ENCODE measurements at regions not wholly inside any gene's neighbourhood (a gene's known extent, or its start where the extent isn't known, plus 50 kb on each side); places are given as distances from the start of the nearest gene placed in this dataset.

DNA sequence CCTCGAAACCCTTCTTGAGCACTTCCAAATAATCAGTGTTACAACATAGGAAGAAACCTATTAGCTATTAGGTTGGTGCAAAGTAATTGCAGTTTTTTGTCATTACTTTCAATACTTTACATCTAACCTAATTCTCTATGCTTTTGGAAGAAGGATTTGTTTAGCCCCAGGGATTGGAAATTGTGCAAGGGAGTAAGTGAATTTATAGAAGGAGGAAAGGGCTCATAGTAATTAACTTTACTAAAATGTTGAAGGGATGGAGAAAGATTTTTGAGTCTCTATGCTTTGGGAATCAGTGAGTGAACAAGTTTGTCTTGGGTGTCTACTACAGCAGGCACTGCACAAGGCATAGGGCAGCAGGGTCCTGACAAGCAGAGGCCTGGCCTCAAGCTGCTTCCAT, 261.1 kb downstream of the EN1 start:
- no peaks in the 10 kb centered on the region for H3K9me3 ChIP-seq
- 67 to 78% methylated on average over 1 of the region's 1 CpG for WGBS, 2 donors
- no peak overlapping the region for H3K27ac ChIP-seq
- no peaks in the 10 kb centered on the region for H3K4me1 ChIP-seq
- no peaks in the 10 kb centered on the region for H3K27me3 ChIP-seq
- intact Hi-C loops (cut with DNase I) = no loop called here
- H3K36me3 ChIP-seq = no peaks in the 10 kb centered on the region
- no peak for DNase-seq
- no peak for TF ChIP-seq POLR2A (IDR thresholded peaks at IDR 0.05)
- TF ChIP-seq, protein P1, sequence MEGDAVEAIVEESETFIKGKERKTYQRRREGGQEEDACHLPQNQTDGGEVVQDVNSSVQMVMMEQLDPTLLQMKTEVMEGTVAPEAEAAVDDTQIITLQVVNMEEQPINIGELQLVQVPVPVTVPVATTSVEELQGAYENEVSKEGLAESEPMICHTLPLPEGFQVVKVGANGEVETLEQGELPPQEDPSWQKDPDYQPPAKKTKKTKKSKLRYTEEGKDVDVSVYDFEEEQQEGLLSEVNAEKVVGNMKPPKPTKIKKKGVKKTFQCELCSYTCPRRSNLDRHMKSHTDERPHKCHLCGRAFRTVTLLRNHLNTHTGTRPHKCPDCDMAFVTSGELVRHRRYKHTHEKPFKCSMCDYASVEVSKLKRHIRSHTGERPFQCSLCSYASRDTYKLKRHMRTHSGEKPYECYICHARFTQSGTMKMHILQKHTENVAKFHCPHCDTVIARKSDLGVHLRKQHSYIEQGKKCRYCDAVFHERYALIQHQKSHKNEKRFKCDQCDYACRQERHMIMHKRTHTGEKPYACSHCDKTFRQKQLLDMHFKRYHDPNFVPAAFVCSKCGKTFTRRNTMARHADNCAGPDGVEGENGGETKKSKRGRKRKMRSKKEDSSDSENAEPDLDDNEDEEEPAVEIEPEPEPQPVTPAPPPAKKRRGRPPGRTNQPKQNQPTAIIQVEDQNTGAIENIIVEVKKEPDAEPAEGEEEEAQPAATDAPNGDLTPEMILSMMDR (IDR thresholded peaks at IDR 0.05) = no peak
- no peak overlapping the region for H3K4me3 ChIP-seq

DNA sequence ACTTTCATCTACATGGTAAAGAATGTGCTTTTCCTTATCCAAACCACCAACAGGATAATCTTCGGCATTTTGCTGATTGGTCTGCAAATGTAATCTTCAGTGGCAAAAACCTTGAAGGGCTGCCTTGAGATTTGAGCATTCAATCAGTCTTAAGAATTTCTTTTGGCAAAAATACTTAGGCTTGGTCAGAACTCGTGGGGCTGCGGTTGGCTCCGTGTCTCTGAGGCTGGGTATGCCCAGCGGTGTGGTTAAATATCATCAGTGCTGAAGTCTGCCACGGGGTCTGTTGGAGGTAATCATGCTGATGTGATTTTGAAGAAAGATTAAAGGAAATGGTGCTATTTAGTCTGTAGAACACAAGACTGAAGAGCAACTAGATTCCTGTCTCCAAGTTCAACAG, 262.6 kb downstream of the EN1 start:
- no peak overlapping the region for H3K4me3 ChIP-seq
- no peaks in the 10 kb centered on the region for H3K4me1 ChIP-seq
- H3K36me3 ChIP-seq = no peaks in the 10 kb centered on the region
- intact Hi-C loops (cut with DNase I) = no loop called here
- 72 to 80% methylated on average over 6 of the region's 6 CpGs for WGBS, 2 donors
- TF ChIP-seq POLR2A (IDR thresholded peaks at IDR 0.05) = no peak
- TF ChIP-seq, protein P1 (IDR thresholded peaks at IDR 0.05) = no peak
- H3K27me3 ChIP-seq = no peaks in the 10 kb centered on the region
- no peak overlapping the region for H3K27ac ChIP-seq
- no peak for DNase-seq
- no peaks in the 10 kb centered on the region for H3K9me3 ChIP-seq

DNA sequence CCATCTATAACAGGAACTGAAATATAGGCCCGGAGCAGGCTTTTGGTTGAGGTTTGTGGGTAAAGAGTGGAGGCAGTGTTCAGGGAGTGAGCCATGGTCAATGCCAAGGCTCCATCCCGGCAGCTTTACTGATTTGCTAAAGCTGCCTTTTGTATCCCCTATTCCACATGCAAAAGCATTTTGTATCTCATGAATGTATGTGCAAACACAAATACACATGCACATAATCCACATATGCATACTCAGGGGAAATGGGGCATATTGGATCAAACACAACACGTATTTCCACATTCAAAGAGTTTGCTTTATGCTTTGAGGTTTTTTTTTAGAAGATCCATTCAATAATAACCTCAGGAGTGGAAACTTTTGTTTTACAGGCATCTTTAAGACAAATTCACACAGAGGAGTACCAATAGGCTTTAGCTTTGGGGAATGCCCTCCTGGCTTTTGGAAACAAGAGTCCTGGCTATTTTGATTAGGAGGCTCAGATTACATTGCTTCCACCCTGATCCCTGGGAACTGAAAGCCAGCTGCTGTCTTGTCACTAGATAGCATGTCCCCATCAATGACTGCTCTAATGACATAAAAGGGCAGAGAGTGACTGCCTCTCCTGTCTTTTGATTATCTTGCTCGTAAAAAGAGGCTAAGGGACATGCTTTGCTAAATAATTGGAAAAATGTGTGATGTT, 263.2 kb downstream of the EN1 start:
- TF ChIP-seq POLR2A (IDR thresholded peaks at IDR 0.05) = no peak
- TF ChIP-seq, protein P1 (IDR thresholded peaks at IDR 0.05) = no peak
- H3K4me3 ChIP-seq = no peak overlapping the region
- H3K4me1 ChIP-seq = no peaks in the 10 kb centered on the region
- no peak for DNase-seq
- no peaks in the 10 kb centered on the region for H3K9me3 ChIP-seq
- 24 to 53% methylated on average over 4 of the region's 4 CpGs for WGBS, 2 donors
- intact Hi-C loops (cut with DNase I) = no loop called here
- no peak overlapping the region for H3K27ac ChIP-seq
- no peaks in the 10 kb centered on the region for H3K36me3 ChIP-seq
- H3K27me3 ChIP-seq = no peaks in the 10 kb centered on the region

GRCh38 chr2:118582058-118582457, 265.4 kb downstream of the EN1 start:
- no peak for DNase-seq
- TF ChIP-seq, protein P1 (IDR thresholded peaks at IDR 0.05) = no peak
- TF ChIP-seq POLR2A (IDR thresholded peaks at IDR 0.05) = no peak
- no peak overlapping the region for H3K27ac ChIP-seq
- 72 to 79% methylated on average over 4 of the region's 4 CpGs for WGBS, 2 donors
- H3K9me3 ChIP-seq = no peaks in the 10 kb centered on the region
- no peaks in the 10 kb centered on the region for H3K4me1 ChIP-seq
- H3K4me3 ChIP-seq = no peak overlapping the region
- intact Hi-C loops (cut with DNase I) = no loop called here
- H3K36me3 ChIP-seq = no peaks in the 10 kb centered on the region
- no peaks in the 10 kb centered on the region for H3K27me3 ChIP-seq

DNA sequence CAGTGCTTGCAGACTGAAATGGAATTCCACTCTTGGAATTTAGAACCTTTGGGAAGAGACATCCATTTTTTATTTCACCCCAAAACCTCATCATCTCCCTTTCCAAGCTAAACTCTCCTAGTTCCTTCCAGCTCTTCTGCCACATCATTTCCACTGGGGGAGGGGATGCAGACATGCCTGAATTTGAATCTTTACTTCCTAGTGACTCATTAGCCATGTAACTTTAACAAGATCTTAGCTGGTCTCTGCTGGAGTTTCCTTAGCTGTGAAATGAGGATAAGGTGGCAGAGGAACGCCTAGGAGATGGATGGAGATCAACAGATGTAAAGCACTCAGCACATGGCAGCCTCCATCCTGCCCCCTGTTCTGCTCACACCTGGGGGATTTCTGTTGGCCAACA, 266.8 kb downstream of the EN1 start:
- no peaks in the 10 kb centered on the region for H3K4me1 ChIP-seq
- 22 to 57% methylated on average over 1 of the region's 1 CpG for WGBS, 2 donors
- no peaks in the 10 kb centered on the region for H3K9me3 ChIP-seq
- intact Hi-C loops (cut with DNase I) = no loop called here
- H3K36me3 ChIP-seq = no peaks in the 10 kb centered on the region
- DNase-seq = no peak
- TF ChIP-seq, protein P1 (IDR thresholded peaks at IDR 0.05) = no peak
- no peak for TF ChIP-seq POLR2A (IDR thresholded peaks at IDR 0.05)
- H3K27ac ChIP-seq = no peak overlapping the region
- no peak overlapping the region for H3K4me3 ChIP-seq
- no peaks in the 10 kb centered on the region for H3K27me3 ChIP-seq

Measured in esophagus squamous epithelium (tissue), 5 donors.